ENCODE measurements at regions not wholly inside any gene's neighbourhood (a gene's known extent, or its start where the extent isn't known, plus 50 kb on each side); places are given as distances from the start of the nearest gene placed in this dataset.
"Not testable (repeated sequence)": the region's sequence is repeated elsewhere in the genome, so short reads cannot be mapped to it uniquely, and the experiment has no call there.

DNA sequence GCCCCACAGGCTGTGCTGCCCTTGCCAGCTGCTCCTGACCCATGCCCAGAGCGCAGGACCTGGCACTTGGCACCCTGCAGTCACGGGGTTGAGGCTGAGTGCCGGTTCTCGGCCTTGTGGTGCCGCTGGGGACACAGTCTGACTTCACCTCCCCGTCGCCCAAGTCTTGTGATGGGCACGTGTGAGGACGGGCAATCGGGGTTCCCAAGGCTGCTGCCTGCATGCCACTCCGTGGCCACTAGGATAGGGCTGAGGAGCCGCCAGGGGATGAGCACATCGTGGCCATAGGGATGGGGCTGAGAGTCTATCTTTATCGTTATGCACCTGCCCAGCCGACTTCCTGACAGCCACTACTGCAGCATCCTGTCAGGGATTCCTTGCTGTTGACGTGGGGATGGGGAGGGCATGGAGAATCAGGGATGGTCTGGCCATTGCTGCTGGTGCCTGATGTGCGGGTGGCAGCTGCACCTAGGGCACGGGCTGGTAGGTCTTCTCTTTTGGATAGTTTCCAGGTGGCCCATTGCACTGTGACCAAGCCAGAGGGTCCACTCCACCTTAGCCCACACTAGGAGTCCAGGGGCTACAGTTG lies 243.5 kb downstream of the FOXD4L6 start:
- not testable (repeated sequence) for DNase-seq

DNA sequence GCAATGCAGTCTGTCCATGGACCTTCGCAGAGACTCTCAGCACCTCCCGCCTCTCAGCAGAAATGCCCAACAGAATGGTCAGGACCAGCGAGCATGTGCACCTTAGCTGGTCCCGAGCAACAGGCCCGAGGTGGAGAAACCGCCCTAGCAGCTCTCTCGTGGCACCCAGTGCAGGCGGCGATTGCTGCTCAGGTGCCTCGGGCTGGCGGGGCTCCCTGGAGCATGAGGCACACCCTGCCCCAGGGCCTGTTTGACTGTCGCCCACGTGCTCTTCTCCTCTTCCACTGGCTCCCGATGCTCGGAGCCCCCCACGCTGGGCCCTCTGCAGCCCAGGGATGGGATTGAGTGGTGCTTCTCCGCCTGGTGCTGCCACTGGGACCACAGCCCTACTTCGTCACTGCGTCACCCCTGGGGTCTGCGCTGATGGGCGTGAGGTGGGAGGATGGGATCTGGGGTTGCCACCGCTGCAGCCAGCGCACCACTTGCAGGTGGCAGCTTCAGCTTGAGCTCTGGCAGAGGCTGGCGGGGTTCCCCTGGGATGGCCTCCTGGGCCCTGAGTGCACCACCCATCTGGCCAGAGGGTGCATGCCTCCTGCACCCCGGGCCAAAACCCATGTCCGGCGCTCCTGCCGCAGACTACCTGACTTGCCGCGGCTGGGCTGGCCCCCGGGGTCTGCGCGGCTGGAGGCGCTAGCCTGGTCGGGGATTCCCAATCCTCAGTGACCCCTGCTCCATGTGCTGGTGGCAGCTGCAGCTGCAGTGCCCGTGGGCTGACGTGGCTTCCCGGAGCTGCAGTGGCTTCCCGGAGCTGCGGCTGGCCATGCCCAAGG lies 244.2 kb downstream of the FOXD4L6 start:
- DNase-seq, result no peak

DNA sequence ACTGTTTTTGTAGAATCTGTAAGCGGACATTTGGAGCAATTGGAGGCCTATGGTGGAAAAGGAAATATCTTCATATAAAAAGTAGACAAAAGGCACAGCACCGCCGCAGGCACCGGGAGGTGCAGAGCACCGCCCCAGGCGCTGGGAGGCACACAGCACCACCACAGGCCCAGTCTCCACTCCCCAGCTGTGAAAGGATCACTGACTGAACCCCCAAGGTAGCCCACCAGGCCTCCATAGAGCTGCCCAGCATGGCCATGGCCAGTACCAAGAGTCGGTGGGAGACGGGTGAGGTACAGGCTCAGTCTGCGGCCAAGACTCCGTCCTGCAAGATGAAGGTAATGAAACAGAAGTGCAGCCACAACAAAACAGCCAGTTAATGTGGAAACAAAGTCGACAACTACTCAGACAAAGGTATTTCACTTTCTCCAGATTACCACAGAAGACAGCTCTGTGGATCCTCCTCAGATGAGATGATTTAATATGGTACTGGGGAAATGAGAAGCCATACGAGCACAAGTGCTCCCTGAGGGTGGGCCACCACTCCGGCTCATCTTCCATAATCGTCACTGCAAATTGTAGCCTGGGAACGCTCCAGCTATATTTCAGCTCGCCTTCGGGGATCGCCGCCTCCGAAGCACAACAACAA lies 244.9 kb downstream of the FOXD4L6 start:
- DNase-seq, result not testable (repeated sequence)

DNA sequence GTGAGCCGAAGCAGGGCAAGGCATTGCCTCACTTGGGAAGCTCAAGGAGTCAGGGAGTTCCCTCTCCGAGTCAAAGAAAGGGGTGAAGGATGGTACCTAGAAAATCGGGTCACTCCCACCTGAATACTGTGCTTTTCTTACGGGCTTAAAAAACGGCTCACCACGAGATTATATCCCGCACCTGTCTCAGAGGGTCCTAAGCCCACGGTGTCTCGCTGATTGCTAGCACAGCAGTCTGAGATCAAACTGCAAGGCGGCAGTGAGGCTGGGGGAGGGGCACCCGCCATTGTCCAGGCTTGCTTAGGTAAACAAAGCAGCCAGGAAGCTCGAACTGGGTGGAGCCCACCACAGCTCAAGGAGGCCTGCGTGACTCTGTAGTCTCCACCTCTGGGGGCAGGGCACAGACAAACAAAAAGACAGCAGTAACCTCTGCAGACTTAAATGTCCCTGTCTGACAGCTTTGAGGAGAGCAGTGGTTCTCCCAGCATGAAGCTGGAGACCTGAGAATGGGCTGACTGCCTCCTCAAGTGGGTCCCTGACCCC lies 254.7 kb downstream of the FOXD4L6 start:
- DNase-seq, result not testable (repeated sequence)

DNA sequence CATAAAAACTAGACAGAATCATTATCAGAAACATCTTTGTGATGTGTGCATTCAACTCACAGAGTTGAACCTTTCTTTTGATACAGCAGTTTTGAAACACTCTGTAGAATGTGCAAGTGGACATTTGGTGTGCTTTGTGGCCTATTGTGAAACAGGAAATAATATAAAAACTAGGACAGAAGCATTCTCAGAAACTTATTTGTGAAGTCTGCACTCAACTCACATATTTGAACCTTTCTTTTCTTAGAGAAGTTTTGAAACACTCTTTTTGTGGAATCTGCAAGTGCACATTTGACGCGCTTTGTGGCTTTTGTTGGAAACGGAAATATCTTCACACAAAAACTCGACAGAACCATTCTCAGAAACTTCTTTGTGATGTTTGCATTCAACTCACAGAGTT lies 260.0 kb downstream of the FOXD4L6 start:
- not testable (repeated sequence) for DNase-seq

Measured in activated effector memory CD4-positive, alpha-beta T cell treated with Interleukin-2 at 50 U/mL for 16 hours (primary cell).